ENCODE measurements at regions not wholly inside any gene's neighbourhood (a gene's known extent, or its start where the extent isn't known, plus 50 kb on each side); places are given as distances from the start of the nearest gene placed in this dataset.

GRCh38 chr3:107204121-107204520, 173.1 kb upstream of the CCDC54 start:
- ChIA-PET CTCF (interaction anchor here (0.9 kb wide), 1 partner anchor 9 kb away, joined by 4 read pairs; no protein-coding TSS in a partner anchor), POLR2A (no interaction called here)
- TF ChIP-seq CTCF (IDR thresholded peaks at IDR 0.05; ENCODE audit: insufficient read depth, low read length, missing control alignments), result no peak
- H3K4me3 ChIP-seq (ENCODE audit: low read depth, low read length), result no peak overlapping the region
- DNase-seq (ENCODE audit: low read depth, low spot score), result no peak

- H3K4me3 ChIP-seq (ENCODE audit: low read depth, low read length), result no peak overlapping the region
- ChIA-PET CTCF (interaction anchor here (0.7 to 2.8 kb wide), 8 partner anchors 10 to 536 kb away, joined by 3 to 8 read pairs (median 4); no protein-coding TSS in a partner anchor), POLR2A (no interaction called here)
- no peak for TF ChIP-seq CTCF (IDR thresholded peaks at IDR 0.05; ENCODE audit: insufficient read depth, low read length, missing control alignments)
- DNase-seq (ENCODE audit: low read depth, low spot score), result no peak
Measured at GRCh38 chr3:107205358-107205757, 171.9 kb upstream of the CCDC54 start.

- no peak for DNase-seq (ENCODE audit: low read depth, low spot score)
- POLR2A ChIA-PET, result no interaction called here
- no peak overlapping the region for H3K4me3 ChIP-seq (ENCODE audit: low read depth, low read length)
- CTCF ChIA-PET, result interaction anchor here (1.1 to 2.8 kb wide), 9 partner anchors 8 to 535 kb away, joined by 3 to 10 read pairs (median 4); no protein-coding TSS in a partner anchor
- peak; percentile 41 for TF ChIP-seq CTCF (IDR thresholded peaks at IDR 0.05; ENCODE audit: insufficient read depth, low read length, missing control alignments)
Measured at GRCh38 chr3:107206141-107206540, 171.1 kb upstream of the CCDC54 start.

- H3K4me3 ChIP-seq (ENCODE audit: low read depth, low read length), result no peak overlapping the region
- TF ChIP-seq CTCF (IDR thresholded peaks at IDR 0.05; ENCODE audit: insufficient read depth, low read length, missing control alignments), result no peak
- ChIA-PET POLR2A (no interaction called here), CTCF (interaction anchor here (0.8 to 2.8 kb wide), 8 partner anchors 9 to 214 kb away, joined by 3 to 10 read pairs (median 6); no protein-coding TSS in a partner anchor)
- DNase-seq (ENCODE audit: low read depth, low spot score), result no peak
Measured at GRCh38 chr3:107206945-107207344, 170.3 kb upstream of the CCDC54 start.

- ChIA-PET CTCF (interaction anchor here (1.4 to 2.7 kb wide), 3 partner anchors 17 to 213 kb away, joined by 3 to 8 read pairs (median 3); no protein-coding TSS in a partner anchor), POLR2A (interaction anchor here (1.1 to 1.2 kb wide), 2 partner anchors 8 to 9 kb away, joined by 3 to 4 read pairs; no protein-coding TSS in a partner anchor)
- TF ChIP-seq CTCF (IDR thresholded peaks at IDR 0.05; ENCODE audit: insufficient read depth, low read length, missing control alignments), result no peak
- H3K4me3 ChIP-seq (ENCODE audit: low read depth, low read length), result no peak overlapping the region
- peak; percentile 96 for DNase-seq (ENCODE audit: low read depth, low spot score)
Measured at GRCh38 chr3:107208100-107208499, 169.1 kb upstream of the CCDC54 start.

GRCh38 chr3:107208796-107209195, 168.4 kb upstream of the CCDC54 start:
- no peak for DNase-seq (ENCODE audit: low read depth, low spot score)
- POLR2A ChIA-PET, result interaction anchor here (1.2 kb wide), 1 partner anchor 8 kb away, joined by 4 read pairs; no protein-coding TSS in a partner anchor
- H3K4me3 ChIP-seq (ENCODE audit: low read depth, low read length), result no peak overlapping the region
- CTCF ChIA-PET, result interaction anchor here (1.4 to 1.5 kb wide), 2 partner anchors 63 to 212 kb away, joined by 3 read pairs; no protein-coding TSS in a partner anchor
- TF ChIP-seq CTCF (IDR thresholded peaks at IDR 0.05; ENCODE audit: insufficient read depth, low read length, missing control alignments), result no peak

Data from AG04449 (cell line).